ENCODE measurements at regions not wholly inside any gene's neighbourhood (a gene's known extent, or its start where the extent isn't known, plus 50 kb on each side); places are given as distances from the start of the nearest gene placed in this dataset.
"Not testable (repeated sequence)": the region's sequence is repeated elsewhere in the genome, so short reads cannot be mapped to it uniquely, and the experiment has no call there.

GRCh38 chr9:99628849-99629620 is 192.7 kb upstream of the NR4A3 start:
- no peak for DNase-seq (ENCODE audit: low read depth in 2 of 2)

DNA sequence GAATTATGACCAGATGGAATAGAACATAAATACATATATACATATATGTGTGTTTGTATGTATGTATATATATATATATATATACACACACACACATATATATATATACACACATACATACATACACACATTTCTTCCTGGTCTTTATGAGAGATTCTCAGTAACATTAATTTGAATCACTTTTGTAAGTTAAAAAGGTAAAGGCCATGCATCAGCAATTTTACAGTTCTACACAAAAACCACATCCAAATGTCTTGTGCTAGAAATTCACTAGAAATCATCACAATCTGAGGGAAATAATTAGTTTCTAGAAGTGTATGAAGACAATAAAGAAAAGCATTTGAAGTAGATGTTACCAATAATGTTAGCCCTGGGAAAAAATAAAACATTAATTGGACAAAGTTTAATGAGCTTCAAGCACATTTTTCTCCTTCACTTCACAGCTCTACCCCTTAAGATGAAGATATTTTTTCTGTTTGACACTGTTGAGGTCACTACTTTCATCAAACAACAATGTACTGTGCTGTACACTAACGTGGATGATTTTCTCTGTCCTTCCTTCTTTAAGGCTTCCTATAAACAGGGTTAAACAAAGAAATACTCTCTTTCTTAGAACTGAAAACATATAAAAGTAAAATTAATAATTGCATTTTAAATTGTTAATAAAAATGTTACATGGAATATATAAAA is 189.2 kb upstream of the NR4A3 start:
- DNase-seq (ENCODE audit: low read depth in 2 of 2), result no peak

DNA sequence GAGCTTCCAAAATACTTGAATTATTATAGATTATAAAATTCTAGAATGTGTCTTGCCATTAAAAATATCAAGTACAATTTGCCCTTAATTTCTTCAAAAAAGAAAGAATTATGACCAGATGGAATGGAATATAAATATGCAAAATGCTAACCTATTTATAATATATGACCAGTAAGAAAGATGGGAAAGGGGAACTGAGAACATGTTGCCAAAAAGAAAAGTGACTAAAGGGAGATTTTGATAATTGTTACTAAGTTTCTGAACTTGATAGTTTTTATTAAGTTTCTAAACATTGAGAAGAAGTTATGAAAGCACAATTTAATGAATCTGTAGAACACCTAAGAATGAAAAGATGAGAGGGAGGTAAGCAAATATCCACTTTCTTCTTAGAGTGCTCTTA is 188.4 kb upstream of the NR4A3 start:
- DNase-seq (ENCODE audit: low read depth in 2 of 2), result no peak

DNA sequence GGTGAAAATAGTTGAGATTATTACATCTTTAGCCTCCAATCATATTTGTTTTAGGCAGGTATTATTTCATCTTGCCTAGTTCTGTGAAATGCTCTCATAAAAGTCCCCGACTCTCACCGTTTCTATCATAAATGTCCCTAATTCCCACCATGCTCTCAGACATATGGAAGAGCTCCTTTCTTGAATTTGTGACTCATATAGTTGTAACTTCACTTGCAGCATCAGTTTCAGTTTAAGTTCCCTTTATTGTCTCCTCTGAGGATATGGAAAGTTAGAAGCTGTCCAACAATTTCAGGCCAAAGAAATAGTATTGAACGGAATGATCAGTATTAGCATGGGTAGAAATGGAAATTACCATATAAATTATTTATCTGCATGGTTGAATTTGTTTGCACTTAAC is 187.5 kb upstream of the NR4A3 start:
- no peak for DNase-seq (ENCODE audit: low read depth in 2 of 2)

GRCh38 chr9:99635032-99635431 is 186.7 kb upstream of the NR4A3 start:
- DNase-seq (ENCODE audit: low read depth in 2 of 2), result no peak

DNA sequence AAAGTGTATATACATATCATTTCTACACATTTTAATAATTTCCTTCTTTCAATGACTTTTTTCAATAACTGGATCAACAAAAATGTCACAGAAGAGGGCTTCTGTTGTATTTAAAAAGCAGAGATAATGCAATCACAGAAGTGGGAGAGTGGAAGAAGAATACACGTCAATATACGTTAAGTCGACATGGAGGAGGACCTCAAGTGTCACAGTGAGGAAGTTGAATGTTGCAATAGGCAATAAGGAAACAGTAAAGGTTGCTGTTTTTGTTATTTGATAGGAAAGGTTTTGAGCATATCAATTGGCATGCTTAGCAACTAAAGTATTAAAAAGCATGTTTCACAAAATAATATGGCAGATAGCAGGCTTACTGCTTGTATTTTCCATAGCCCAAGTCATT is 184.0 kb upstream of the NR4A3 start:
- DNase-seq (ENCODE audit: low read depth in 2 of 2), result no peak

DNA sequence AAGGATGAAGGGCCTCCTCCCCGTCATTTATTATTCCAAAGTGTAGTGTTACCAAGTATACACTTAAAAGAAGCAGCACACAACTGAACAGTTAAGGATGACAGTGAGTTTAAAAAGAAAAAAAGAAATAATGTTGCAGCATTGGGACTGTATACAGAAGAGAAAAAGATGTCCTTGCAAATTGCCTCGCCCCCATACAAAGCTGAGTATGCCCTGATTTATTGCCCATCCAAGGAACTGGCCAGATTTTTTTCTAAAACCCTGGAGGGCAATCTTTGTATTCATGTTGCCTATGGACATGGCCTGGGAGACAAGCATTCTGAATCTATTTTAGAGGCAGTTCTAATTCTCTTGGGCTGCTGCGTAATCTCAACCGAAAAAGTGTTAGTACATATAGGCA is 182.7 kb upstream of the NR4A3 start:
- no peak for DNase-seq (ENCODE audit: low read depth in 2 of 2)

- no peak for DNase-seq (ENCODE audit: low read depth in 2 of 2)
Measured at GRCh38 chr9:99647604-99648003, 174.1 kb upstream of the NR4A3 start.

GRCh38 chr9:99650187-99650874 is 171.4 kb upstream of the NR4A3 start:
- DNase-seq (ENCODE audit: low read depth in 2 of 2), result no peak

GRCh38 chr9:99660191-99660636 is 161.5 kb upstream of the NR4A3 start:
- no peak for DNase-seq (ENCODE audit: low read depth in 2 of 2)

GRCh38 chr9:99663297-99663696 is 158.4 kb upstream of the NR4A3 start:
- DNase-seq (ENCODE audit: low read depth in 2 of 2), result no peak

DNA sequence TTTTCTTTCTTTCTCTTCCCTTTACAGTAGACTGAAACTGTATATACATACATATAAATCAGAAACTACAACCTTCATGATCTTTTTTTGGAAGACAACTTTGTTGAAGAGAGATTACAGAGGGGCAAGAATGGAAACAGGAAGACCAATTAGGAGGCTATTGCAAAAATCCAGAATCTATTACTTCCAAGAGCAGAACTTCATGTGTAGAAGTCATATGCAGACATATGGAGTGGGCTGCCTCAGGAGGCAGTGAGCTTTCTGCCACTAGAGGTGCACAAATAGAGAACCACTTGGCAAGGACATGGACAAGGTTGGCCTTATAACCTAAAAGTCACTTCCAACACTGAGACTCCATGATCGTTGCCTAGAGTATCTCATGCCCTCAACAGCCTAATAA is 157.8 kb upstream of the NR4A3 start:
- no peak for DNase-seq (ENCODE audit: low read depth in 2 of 2)

DNA sequence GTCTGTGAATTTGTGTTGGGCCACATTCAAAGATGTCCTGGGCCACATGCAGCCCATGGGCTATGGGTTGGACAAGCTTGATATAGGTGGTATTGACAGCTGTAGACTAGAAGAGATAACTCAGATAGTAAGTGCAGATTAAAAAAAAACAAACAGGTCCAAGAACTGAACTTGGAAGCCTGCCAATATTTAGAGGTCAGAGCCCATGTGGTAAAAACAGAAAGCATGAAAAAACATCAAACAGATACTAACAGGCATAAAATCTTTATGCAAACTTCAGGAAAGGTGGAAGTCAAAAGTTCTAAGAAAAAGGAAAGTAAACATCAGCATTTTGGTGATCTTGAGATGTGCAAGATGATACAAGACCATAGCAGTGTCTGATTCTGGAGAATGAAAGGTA is 155.1 kb upstream of the NR4A3 start:
- DNase-seq (ENCODE audit: low read depth in 2 of 2), result no peak

GRCh38 chr9:99670886-99671285 is 150.8 kb upstream of the NR4A3 start:
- DNase-seq (ENCODE audit: low read depth in 2 of 2), result not testable (repeated sequence)

GRCh38 chr9:99677281-99677680 is 144.4 kb upstream of the NR4A3 start:
- DNase-seq (ENCODE audit: low read depth in 2 of 2), result no peak

- no peak for DNase-seq (ENCODE audit: low read depth in 2 of 2)
Measured at GRCh38 chr9:99678566-99678965, 143.1 kb upstream of the NR4A3 start.

- no peak for DNase-seq (ENCODE audit: low read depth in 2 of 2)
Measured at GRCh38 chr9:99680191-99680590, 141.5 kb upstream of the NR4A3 start.

GRCh38 chr9:99681113-99681512 is 140.6 kb upstream of the NR4A3 start:
- no peak for DNase-seq (ENCODE audit: low read depth in 2 of 2)

DNA sequence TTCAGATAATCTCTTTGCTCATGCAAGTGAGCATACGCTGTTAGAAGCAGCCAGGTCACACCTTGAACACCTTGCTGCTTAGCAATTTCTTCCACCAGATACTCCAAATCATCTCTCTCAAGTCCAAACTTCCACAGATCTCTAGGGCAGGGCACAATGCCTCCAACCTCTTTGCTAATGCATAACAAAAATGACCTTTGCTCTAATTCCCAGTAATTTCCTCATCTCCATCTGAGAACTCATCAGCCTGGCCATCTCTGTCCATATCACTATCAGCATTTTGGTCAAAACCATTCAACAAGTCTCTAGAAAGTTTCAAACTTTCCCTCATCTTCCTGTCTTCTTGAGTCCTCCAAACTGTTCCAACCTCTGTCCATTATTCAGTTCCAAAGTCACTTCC is 139.3 kb upstream of the NR4A3 start:
- no peak for DNase-seq (ENCODE audit: low read depth in 2 of 2)

GRCh38 chr9:99682870-99683269 is 138.8 kb upstream of the NR4A3 start:
- DNase-seq (ENCODE audit: low read depth in 2 of 2), result no peak

DNA sequence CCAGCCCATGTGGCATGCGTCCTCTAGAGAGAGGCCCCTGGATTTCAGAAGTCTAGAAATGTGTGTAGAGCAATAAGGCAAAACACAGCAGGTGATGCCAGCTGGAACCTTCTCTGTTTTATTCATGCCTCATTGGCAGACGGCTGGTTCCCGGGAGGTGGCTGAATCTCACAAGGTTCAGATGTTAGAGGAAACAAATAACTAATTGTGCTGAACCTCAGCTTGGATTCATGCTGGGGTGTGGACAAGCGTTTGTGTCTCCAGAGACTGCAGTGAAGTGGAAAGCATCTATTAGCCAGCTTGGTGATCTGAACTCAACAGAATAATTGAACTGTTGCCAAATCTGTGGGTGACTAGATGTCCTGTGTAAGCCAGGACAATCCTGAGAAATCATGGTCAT is 131.1 kb upstream of the NR4A3 start:
- DNase-seq (ENCODE audit: low read depth in 2 of 2), result no peak

- DNase-seq (ENCODE audit: low read depth in 2 of 2), result no peak
Measured at GRCh38 chr9:99693888-99694287, 127.8 kb upstream of the NR4A3 start.

GRCh38 chr9:99694393-99694792 is 127.3 kb upstream of the NR4A3 start:
- DNase-seq (ENCODE audit: low read depth in 2 of 2), result no peak

Data from stimulated activated CD8-positive, alpha-beta memory T cell treated with anti-CD3 and anti-CD28 coated beads, Interleukin-7, amount 100 ng/mL, for 1 hour (primary cell).